ENCODE measurements at regions not wholly inside any gene's neighbourhood (a gene's known extent, or its start where the extent isn't known, plus 50 kb on each side); places are given as distances from the start of the nearest gene placed in this dataset.

DNA sequence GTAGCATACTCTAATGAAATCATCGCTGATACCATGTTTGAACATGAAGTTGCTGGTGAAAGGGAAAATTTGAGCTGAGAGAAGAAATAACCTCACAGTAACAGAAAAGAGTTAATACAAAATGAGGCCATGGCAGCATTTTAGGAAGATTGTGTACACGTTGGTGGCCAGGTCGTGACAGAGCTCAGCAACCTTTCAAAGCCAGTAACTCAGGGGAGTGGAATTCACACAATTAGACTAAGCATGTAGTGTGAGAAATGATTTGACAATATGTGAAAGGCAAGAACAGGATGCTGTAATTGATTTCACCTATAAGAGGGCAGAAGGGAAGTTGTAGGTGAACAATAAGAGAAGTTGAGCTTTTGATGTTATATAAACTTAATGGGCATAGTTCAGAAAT lies 246.3 kb downstream of the OGFRL1 start:
- Histone ChIP-seq H3K36me3 (no peaks in the 10 kb centered on the region), H3K27ac (no peak overlapping the region), H3K27me3 (no peaks in the 10 kb centered on the region), H3K4me3 (no peak overlapping the region), H3K9me3 (no peaks in the 10 kb centered on the region), H3K4me1 (no peaks in the 10 kb centered on the region)
- intact Hi-C loops (cut with DNase I) = loop anchor here (10.0 kb wide), 1 partner anchor 550 kb away; no protein-coding TSS in a partner anchor
- DNase-seq = no peak
- 45 to 51% methylated on average over 3 of the region's 3 CpGs for WGBS, 2 donors
- TF ChIP-seq, protein P1, sequence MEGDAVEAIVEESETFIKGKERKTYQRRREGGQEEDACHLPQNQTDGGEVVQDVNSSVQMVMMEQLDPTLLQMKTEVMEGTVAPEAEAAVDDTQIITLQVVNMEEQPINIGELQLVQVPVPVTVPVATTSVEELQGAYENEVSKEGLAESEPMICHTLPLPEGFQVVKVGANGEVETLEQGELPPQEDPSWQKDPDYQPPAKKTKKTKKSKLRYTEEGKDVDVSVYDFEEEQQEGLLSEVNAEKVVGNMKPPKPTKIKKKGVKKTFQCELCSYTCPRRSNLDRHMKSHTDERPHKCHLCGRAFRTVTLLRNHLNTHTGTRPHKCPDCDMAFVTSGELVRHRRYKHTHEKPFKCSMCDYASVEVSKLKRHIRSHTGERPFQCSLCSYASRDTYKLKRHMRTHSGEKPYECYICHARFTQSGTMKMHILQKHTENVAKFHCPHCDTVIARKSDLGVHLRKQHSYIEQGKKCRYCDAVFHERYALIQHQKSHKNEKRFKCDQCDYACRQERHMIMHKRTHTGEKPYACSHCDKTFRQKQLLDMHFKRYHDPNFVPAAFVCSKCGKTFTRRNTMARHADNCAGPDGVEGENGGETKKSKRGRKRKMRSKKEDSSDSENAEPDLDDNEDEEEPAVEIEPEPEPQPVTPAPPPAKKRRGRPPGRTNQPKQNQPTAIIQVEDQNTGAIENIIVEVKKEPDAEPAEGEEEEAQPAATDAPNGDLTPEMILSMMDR (IDR thresholded peaks at IDR 0.05) = no peak
- no peak for TF ChIP-seq POLR2A (IDR thresholded peaks at IDR 0.05)

DNA sequence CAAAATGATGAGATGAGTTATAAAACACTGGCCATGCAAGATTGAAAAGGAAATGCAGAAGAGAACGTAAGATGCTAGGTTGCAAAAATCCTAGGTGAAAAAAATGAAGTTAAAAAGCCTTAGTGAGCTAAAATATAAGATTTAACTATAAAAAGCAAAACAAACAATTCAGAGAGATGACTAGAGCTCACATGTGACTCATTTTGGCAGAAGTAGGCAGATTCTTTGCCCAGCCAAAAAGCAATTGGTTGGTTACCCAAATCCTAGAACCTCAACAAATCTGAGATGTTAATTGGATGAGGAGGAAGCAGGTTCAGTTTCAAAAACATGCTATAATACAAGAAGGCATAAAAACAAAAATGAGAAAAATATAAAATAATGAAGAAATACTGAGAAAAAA lies 249.1 kb downstream of the OGFRL1 start:
- intact Hi-C loops (cut with DNase I) = loop anchor here (10.0 kb wide), 1 partner anchor 547 kb away; no protein-coding TSS in a partner anchor
- DNase-seq = no peak
- Histone ChIP-seq H3K36me3 (no peaks in the 10 kb centered on the region), H3K27me3 (no peaks in the 10 kb centered on the region), H3K9me3 (no peaks in the 10 kb centered on the region), H3K4me1 (no peaks in the 10 kb centered on the region), H3K27ac (no peak overlapping the region), H3K4me3 (no peak overlapping the region)
- no peak for TF ChIP-seq POLR2A (IDR thresholded peaks at IDR 0.05)
- TF ChIP-seq, protein P1 (IDR thresholded peaks at IDR 0.05) = no peak
- WGBS, 2 donors = 30 to 42% methylated on average over 1 of the region's 1 CpG

DNA sequence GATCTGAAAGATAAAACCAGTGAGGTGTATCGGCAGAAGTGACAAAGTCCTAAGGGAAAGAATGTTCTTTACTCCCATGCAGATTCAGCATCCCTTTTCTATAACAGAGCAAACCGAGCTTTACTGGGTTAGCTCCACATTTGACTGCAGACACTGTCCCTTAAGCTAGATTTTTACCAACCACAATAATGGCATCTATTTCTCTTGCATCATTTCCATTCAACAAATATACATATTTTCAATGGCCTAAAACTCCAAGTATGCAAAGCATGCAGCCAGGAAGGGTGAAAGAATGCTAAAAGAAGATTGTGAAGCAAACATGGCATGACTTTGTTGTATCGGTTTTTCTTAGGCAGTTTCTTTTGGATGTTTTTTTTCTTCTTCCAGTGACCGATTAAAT lies 255.4 kb downstream of the OGFRL1 start:
- intact Hi-C loops (cut with DNase I) = no loop called here
- WGBS, 2 donors = 59 to 62% methylated on average over 4 of the region's 4 CpGs
- Histone ChIP-seq H3K36me3 (no peaks in the 10 kb centered on the region), H3K4me3 (no peak overlapping the region), H3K4me1 (no peaks in the 10 kb centered on the region), H3K27me3 (no peaks in the 10 kb centered on the region), H3K9me3 (no peaks in the 10 kb centered on the region), H3K27ac (no peak overlapping the region)
- DNase-seq = no peak
- TF ChIP-seq, protein P1 (IDR thresholded peaks at IDR 0.05) = no peak
- TF ChIP-seq POLR2A (IDR thresholded peaks at IDR 0.05) = no peak

DNA sequence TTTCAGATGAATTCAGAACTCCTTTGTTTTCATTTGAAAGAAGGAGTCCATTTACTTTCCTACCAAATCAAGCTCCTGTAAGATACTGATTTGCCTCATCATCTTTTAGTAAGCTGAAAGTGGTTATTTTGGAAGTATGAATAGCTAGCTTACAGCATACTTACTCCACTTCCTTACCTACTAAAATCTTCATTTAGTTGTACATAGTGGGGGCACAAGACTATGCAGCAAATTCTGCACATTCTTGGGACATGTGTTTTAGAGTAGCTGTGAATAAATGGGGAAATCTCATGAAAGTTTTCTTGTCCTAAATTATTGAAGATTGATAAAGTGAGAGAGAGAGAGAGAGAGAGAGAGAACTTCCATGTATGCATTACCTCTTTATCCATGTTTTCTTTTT lies 256.3 kb downstream of the OGFRL1 start:
- no peak for DNase-seq
- no peaks in the 10 kb centered on the region for H3K4me1 ChIP-seq
- H3K4me3 ChIP-seq = no peak overlapping the region
- H3K27me3 ChIP-seq = no peaks in the 10 kb centered on the region
- no peaks in the 10 kb centered on the region for H3K9me3 ChIP-seq
- intact Hi-C loops (cut with DNase I) = no loop called here
- TF ChIP-seq, protein P1 (IDR thresholded peaks at IDR 0.05) = no peak
- no peak for TF ChIP-seq POLR2A (IDR thresholded peaks at IDR 0.05)
- H3K27ac ChIP-seq = no peak overlapping the region
- no peaks in the 10 kb centered on the region for H3K36me3 ChIP-seq

DNA sequence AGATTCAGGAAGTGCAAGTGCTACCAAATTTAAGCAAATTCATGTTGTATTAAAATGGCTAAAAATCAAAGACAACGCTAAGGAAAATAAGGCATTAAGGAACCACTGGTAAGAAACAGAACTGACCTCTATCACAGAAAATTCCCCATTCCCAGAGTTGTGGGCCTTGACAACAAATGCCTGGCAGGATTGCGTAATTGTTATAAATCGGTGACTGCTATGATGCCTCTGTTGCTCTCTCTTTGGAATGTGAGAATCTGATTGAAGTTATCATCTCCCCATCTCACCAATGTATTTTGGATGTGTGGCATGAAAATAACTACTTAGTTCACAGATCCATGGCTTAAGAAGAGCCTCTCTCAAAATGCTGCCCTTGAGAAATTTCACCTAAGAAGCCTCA lies 257.3 kb downstream of the OGFRL1 start:
- Histone ChIP-seq H3K9me3 (no peaks in the 10 kb centered on the region), H3K4me3 (no peak overlapping the region), H3K27me3 (no peaks in the 10 kb centered on the region), H3K4me1 (no peaks in the 10 kb centered on the region), H3K36me3 (no peaks in the 10 kb centered on the region), H3K27ac (no peak overlapping the region)
- WGBS, 2 donors = 85 to 98% methylated on average over 3 of the region's 3 CpGs
- DNase-seq = no peak
- TF ChIP-seq, protein P1 (IDR thresholded peaks at IDR 0.05) = no peak
- no peak for TF ChIP-seq POLR2A (IDR thresholded peaks at IDR 0.05)
- intact Hi-C loops (cut with DNase I) = no loop called here

All from esophagus squamous epithelium (tissue), 5 donors.